NCI-H748 (cell line): ENCODE measurements at regions not wholly inside any gene's neighbourhood (a gene's known extent, or its start where the extent isn't known, plus 50 kb on each side); places are given as distances from the start of the nearest gene placed in this dataset.

Source experiments
- DNase-seq: peaks from one replicate; lab custom pipeline; 2025; ENCODE audit not compliant: unreplicated experiment; lab: John Stamatoyannopoulos, UW

DNA sequence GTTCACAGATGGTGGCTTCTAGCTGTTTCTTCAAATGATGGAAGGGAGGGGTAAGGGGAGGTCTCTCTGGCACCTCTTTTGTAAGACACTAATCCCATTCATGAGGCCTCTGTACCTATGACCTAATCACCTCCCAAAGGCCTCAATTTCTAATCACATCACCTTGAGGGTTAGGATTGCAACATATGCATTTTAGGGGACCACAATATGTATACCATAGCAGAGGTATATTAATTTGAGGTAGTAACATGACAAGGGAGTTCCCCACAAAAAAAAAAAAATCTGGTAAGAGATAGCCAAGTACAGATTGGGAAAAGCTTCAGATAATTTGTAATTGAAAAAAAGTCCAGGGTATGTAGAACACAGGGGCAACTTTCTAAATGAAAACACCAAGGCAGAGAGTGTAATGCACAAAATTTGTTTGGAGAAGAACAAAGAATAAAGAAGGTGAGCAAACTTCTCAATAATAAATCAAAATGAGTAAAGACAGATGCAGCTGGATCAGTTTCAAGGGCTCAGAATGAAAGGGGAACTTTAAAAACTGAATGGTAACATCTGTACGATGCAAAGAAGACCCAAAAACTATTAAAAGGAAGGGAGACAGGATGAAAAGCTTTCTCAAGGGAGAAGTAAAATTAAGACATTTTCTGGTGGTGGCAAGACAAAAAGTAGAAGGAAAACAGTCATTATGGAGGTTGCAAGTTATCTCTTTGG lies 125.5 kb upstream of the DCN start:
- DNase-seq = no peak

DNA sequence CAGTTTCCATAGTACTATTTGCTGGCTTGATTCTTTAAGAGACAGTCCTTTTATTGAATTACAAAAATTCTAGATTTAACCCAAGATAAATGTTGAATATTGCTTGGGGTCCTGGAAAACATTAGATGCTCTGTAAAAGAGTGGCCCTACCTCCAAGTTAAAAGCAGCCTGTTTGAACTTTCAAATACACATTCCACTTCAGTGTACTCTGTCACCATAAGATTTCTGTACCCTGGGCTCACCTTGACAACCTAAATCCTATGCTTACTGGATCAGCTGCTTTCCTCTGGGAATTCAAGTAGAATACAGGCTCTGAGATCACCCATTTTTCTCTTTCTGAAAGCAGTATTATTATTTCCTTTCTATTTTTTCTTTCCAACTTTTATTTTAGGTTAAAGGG lies 107.7 kb upstream of the DCN start:
- no peak for DNase-seq

DNA sequence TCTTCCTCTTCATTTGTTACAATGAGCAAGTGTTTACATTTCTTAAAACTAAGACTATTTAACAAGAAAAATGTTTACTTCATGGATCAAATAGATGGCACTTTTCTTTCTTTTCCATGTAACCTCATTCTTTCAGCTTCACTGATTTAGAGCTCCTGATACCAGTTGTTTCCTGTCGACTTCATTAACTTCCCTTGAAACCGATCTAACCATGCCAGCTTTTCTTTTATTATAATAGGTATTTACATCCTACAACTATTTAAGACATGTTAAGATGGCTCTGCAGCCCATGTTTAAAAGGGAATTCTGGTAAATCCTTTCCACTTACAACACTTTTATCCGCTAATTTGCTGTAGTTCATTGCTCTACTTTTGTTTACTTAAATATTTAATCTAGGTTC lies 107.3 kb upstream of the DCN start:
- DNase-seq = no peak

DNA sequence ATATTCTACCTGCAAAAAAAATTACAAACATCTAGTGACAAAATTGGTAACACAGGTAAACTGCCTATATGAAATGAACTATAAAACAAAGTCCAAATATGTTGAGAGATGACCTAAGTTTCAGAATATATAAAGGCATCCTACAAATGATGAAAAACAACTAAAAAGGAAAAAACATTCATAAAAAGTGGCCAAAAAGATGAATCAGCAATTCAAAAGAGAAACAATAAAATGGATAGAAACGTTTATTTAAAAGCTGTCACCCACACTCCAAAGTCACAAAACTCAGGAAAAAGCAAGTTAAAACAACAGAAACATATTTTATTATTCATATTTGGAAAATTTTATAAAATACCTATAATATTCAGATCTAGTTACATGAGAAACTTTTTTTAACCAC lies 106.5 kb upstream of the DCN start:
- no peak for DNase-seq

DNA sequence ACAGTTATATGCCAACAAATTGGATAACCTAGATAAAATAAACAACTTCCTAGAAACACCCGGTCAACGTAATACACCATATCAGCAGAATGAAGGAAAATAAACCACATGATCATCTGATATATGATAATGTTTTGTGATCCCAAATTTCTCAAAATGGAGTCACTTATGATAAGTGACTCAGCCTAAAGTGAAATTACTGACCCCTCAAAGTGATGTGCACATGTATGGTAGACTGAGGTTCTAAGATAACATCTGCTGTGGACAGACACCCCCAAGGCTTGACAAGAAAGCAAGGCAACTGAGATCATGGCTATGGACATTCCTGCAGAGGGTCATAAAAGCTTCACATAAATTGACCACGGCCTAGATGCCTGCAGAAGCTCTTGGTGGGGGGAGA lies 105.1 kb upstream of the DCN start:
- DNase-seq = no peak

DNA sequence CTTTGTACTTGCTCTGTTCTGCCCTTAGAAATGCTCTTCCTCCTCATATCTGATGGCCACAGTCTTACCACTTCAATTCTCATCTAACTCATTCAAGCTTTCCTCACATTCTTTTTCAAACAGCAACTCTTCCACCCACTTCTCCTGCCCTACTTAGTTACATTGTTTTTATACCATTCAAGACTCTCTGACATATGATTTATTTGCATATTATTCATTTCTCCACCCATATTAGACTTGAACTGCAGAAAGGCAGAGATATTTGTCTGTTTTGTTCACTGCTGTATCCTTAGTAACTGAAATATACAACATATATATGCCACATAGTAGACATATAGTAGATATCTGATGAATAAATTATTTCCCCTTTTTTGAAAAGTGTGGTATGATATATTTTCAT lies 95.5 kb upstream of the DCN start:
- DNase-seq = no peak

DNA sequence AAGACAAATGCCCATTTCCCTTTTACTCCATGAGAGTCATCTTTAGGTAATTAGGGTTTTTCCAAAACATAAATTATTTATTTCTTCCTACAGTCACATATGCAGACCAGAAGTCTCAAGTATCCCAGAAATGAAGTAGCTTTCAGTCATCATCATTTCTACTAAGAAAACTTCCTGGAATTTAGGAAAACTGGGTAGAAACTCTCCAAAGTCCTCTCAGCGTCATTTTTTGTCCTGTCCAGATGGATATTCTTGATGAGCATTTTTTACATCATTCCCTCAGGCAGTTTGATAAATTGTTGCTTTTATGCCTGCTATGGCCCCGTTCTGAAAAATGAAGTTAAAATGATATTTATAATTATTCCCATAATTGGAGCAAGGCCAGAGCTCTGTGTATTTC lies 93.9 kb upstream of the DCN start:
- no peak for DNase-seq

DNA sequence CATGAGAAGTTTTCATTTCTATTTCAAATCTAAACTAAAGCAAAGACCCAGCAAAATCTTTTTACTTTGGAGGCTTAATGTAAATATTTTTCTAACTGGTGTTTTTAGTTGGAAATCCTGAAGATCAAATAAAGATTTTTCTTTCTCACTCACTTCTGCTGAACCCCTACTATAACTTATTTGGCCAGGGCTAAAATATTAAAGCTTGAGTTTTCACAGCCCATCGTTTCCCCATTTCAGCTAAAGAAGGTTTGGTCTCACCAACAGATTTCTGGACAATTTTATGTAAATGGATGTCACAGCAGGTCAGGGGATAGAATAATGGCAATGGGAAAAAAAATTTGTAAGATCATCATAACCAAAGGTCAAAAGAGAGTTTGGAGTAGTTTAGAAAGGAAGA lies 92.7 kb upstream of the DCN start:
- DNase-seq = no peak

DNA sequence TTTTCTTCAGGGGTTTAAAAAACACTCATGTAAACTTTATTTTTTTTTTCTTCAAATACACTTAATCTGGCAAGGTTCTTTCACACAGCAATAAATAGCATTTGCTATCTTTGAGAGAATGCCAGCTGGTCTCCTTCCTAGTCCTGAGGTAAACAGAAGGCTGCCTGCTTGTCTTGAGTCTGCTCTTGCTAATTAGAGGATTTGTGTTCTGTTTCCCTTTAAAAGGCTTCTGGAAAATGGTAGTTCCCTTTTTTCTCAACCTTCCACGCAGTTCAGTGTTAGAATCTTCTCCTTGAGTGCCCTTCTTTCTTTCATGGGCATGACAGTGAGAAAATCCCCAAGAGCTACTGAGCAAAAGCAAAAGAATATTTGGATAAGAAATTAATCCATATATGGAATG lies 92.3 kb upstream of the DCN start:
- DNase-seq = no peak

DNA sequence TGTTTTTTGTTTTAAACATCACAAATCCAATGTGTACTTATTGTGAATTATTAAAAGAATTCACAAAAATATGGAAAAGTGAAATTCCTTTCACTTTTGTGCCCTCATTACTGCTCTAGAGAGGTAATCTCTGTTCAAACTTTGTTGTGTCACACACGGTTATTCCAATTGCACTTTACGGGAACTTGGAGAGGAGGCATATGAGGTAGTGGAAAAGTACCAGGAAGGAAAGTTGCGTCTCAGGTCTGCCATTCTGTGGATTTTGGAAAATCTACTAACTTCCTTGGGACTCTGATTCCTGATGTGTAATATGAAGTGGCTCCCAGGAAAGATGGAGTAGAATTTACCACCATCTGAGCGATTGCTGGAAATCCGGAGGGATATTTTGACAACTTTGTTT lies 90.9 kb upstream of the DCN start:
- DNase-seq = no peak

DNA sequence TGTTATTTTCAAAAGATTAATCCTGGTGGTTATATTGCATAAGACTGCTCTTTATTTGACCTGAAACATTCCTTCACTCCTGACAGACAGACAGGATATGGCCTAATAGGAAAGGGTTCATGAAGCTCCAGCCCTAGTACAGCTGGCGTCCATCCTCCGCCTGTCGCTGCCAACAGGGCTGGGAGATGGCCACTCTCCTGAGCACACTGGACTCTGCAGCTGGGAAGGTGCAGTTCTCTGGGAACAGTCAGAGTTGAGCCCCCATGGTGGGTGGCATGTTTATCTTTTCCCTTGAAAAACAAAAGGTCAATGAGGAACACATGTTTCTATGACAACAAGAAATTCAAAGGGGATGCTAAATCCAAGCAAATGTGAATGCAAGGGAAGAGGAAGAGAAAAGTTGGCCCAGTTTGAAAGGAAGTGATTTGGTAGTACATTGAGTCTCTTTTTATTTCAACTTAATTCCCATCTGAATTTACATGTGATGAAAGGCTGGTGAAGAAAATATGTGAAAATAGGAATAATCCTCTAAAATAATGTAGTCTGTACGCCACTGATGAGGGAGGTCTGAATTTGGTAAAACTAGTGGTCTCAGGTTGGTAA lies 89.9 kb upstream of the DCN start:
- peak; percentile 11 for DNase-seq

DNA sequence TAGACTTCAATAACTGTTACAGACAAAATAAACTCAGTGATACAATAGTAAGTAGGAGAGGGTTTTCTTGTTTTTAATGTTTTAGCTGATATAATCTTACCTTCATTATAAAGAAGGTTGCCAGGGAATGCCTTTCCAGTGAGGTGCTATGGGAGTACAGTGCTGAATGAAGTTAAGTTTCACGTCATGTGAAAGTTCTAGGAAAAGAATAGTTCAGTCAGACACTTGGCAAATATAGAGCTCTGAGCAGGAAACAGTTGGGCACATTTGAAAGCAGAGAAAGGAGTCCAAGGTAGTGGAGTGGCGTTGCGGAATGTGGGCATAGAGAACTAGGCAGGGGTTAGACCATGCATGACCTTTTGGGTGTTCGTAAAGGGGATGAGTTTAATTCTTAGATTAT lies 88.6 kb upstream of the DCN start:
- DNase-seq = no peak

DNA sequence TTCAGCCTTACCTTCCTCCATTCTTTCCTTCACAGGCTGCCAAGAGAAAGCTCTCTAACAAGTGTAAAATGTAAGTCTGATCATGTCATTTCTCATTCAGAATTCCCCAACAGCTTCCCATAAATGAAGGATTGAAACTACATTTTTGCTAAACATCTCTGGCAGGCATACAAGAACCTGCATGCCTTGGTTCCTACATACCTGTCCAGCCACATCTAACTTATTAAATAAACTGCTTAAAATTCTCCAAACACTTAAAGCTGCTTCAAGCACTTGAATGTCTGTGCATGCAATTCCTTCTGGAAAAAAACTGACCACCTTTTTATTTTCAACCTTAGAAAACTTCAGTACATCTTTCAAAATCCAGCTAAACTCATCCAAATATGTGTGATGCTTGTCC lies 84.4 kb upstream of the DCN start:
- no peak for DNase-seq

DNA sequence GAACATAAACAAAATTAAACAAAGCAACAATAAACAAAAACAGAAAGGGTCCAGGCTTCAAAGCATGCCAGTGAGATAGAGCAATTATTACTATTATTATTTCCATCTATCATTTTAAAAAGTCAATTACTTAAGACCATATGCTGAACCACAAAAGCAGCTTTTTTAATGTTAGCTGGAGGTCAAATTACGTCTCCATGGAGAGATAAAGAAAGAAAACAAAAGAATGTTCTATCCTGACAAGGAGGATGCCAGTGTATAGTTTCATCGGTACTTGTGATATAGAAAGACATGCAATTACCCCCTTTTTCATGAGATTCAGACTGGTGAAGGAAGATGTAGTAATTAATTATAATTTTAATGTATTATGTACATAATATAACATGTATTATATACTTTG lies 81.6 kb upstream of the DCN start:
- DNase-seq = no peak

DNA sequence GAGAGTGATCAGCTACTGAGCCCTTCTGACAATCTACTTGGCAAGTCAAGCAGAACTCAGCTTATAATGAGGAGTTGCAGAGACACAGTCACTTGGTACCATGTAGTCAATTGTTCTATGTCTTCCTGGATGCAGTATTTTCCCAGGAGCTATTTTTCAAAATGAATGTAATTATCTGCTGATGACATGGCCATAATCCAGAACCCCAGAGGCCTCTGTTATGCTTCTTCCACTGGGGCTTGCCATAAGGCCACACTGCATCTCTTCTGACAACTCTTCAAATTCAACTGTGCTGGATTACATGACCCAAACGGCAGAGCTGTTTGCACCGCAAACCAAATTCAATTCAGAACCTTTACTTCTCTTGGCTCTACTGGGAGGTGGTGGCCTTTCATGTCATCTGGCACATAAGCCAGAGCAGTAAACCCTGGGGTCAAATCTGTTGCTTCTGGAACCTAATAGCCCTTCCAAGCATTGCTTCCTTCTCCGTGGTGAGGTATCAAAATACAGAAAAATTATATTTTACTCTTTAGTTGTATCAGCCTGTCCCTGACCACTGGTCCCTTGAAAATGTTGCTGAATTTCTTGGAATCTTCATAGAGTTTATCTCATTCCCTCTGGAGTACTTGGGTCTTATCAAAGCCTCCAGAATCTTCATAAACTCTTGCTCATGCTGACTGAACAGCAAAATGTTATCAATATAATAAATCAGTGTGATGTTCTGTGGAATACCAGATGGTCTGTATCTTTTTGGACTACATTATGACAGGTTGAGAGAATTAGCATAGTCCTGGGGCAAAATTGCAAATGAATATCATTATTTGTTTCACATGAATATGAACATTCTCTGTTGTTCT lies 79.4 kb upstream of the DCN start:
- DNase-seq = no peak

DNA sequence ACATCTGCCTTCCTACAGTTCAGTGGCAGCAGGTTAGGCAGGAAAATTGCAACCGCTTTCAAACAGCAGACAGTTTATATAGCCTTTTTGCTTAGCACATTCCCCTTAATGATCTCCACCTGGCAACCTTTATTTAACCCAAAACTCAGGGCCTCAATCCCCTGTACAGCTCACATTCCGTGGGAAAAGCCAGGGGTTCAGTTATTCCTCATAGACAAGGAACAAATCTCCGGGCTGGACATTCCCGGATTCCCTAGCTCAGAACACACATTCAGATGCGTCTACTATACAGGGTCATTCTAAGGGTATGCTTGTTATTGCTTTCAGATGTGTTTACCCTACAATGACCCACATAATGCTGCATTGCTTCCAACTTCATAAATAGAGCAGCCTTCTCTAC lies 73.8 kb upstream of the DCN start:
- no peak for DNase-seq

DNA sequence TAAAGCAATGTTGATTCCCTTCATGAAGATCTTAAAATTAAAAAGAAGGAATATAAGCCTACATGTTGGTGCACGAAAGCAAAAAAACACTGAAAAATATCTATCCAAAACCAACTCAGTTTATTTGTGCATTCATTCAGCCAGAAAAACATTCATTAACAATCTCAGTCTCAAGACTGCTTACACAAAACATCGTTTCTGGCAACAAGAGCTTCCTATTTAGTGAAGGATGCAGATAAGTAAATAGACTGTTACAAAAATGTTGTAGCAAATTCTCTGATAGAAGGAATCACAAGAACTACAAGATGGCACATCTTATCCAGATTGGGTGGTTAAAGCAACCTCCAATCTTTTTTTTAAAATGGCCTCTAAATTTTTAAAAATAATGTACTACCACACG lies 69.7 kb upstream of the DCN start:
- DNase-seq = no peak

DNA sequence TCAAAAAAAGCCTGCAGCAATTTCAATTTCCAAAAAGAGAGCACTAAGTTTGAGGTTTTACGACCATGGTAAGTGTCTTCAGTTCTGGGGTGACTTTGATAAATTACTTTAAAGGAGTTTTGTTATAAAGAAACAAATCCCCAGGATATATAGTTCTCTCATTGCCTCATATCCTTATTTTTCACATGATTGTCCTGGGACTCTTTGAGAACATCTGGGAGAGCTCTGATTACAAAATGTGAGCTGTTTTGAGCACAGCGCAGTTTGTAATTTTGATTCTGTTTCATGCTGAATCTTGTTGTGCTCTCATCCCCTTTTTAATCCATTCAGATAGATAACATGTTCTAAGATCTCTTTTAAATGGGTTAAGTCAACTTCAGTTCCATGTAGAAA lies 67.7 kb upstream of the DCN start:
- no peak for DNase-seq

DNA sequence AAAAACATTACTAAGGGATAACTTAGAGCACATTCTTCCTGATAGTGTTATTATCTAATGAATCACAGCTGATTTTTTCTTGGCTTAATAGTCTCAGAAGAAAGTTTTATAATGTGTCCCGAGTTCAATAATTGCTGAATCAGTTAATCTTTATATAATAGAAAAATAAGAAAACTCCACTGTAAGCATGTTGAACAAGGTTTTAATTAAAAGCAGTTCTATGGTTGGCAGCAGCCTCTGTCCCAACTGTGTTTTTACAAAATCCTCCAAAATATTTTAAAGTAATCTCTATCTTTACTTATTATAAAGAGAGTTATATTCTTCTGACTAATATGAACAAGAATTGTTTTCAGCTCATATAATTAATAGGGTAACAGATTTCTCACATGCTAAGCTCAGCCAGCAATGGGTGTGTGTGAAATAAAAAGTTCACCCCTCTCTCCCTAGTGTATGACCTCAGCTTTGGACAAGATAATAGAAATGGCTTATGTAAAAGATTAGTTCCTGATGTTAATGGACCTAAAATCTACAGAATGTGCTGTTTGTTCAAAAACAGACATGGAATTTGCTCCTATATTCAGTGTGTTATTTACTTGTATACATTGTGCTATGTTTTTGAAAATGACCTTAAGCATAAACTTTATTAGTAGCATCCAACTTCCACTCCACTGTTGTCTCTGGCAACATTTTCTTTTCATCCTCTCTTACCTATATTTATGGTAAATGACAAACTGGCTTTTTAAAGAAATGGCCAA lies 67.1 kb upstream of the DCN start:
- DNase-seq = no peak

DNA sequence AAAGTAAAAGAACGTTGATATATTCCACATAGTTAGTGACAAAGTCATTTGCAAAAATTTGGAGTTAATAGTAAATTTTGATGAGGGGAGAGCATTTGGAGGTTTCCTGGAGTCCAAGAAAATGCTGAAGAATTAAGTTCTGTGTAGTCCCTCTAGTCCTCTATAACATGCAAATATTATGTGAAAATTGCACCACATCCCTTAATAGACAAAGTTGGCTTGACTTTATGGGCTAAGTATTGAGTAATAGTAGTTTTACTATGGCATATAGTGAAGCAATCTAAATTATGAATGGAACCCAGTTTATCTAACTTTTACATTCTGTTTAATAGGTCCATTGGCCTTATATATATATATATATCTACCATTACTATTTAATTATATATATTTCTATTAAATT lies 66.4 kb upstream of the DCN start:
- DNase-seq = no peak

DNA sequence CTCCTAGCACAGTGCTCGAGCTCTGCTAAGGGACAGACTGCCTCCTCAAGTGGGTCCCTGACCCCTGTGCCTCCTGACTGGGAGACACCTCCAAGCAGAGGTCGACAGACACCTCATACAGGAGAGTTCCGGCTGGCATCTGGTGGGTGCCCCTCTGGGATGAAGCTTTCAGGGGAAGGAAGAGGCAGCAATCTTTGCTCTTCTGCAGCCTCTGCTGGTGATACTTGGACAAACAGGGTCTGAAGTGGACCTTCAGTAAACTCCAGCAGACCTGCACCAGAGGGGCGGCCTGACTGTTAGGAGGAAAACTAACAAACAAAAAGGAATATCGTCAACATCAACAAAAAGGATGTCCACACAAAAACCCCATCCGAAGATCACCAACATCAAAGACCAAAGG lies 60.6 kb upstream of the DCN start:
- DNase-seq = peak; percentile 17

DNA sequence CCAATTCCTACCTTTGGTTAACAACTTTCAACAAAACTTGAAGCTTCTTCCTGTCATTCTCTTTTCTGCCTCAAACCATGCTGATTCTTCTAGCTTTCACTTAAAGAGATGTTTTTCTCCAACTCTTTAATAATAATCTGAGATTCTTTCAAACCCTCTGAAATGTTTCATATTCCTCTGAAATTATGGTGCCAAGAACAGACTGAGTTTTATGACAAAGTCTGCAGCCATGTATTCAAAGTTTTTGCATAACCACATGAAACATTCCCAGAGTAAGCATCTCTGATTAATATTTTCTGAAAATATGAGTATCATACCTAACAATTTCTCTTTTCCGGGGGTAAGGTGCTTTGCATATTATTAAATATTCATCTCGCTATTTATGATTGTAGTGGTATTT lies 59.1 kb upstream of the DCN start:
- DNase-seq = no peak
